Liver (tissue), 8 donors: ENCODE measurements at regions not wholly inside any gene's neighbourhood (a gene's known extent, or its start where the extent isn't known, plus 50 kb on each side); places are given as distances from the start of the nearest gene placed in this dataset.
"Not testable (repeated sequence)": the region's sequence is repeated elsewhere in the genome, so short reads cannot be mapped to it uniquely, and the experiment has no call there.

ENCODE experiments used
- DNase-seq: peaks from one replicate; pipeline ENCODE4 v3.0.0-alpha.2; 2017; ENCODE audit warnings: low spot score
- H3K27ac ChIP-seq, 2 donors: one replicate each; pipeline ENCODE4 v1.7.0; 2013; ENCODE audit warnings: inconsistent platforms in 2 of 2, low read length in 2 of 2, control low read depth in 1 of 2, low read depth in 1 of 2, mild to moderate bottlenecking in 1 of 2
- H3K27me3 ChIP-seq, 4 donors: one replicate each; pipeline versions ENCODE4 v1.6.1 to v1.7.0; 2013; ENCODE audit warnings: low read length in 3 of 4, inconsistent platforms in 1 of 4, mild to moderate bottlenecking in 1 of 4, moderate library complexity in 1 of 4; ENCODE audit not compliant: control insufficient read depth in 4 of 4, insufficient read depth in 4 of 4
- H3K36me3 ChIP-seq, 4 donors: one replicate each; pipeline versions ENCODE4 v1.6.1 to v1.7.0; 2013; ENCODE audit warnings: low read length in 3 of 4, mild to moderate bottlenecking in 3 of 4, low read depth in 1 of 4, moderate library complexity in 1 of 4; ENCODE audit not compliant: control insufficient read depth in 4 of 4, insufficient read depth in 3 of 4
- H3K4me1 ChIP-seq, 4 donors: one replicate each; pipeline versions ENCODE4 v1.6.1 to v1.7.0; 2013; ENCODE audit warnings: low read length in 3 of 4, mild to moderate bottlenecking in 3 of 4, moderate library complexity in 1 of 4; ENCODE audit not compliant: control insufficient read depth in 4 of 4, insufficient read depth in 4 of 4
- H3K4me3 ChIP-seq, 3 donors: one replicate each; pipeline versions ENCODE4 v1.6.1 to v1.7.0; 2013; ENCODE audit warnings: low read length in 3 of 3, control low read depth in 1 of 3, low read depth in 1 of 3, mild to moderate bottlenecking in 1 of 3
- H3K9ac ChIP-seq, 2 donors: one replicate each; pipeline ENCODE4 v1.7.0; 2013; ENCODE audit warnings: low read length in 2 of 2, mild to moderate bottlenecking in 2 of 2, moderate library complexity in 2 of 2, control low read depth in 1 of 2, low read depth in 1 of 2
- H3K9me3 ChIP-seq, 4 donors: one replicate each; pipeline versions ENCODE4 v1.6.1 to v1.7.0; 2013; ENCODE audit warnings: low read length in 3 of 4; ENCODE audit not compliant: control insufficient read depth in 4 of 4
- ATF3 ChIP-seq: IDR thresholded peaks from 2 replicates; pipeline ENCODE4 v1.6.1; 2016; ENCODE audit warnings: antibody characterized with exemption
- CTCF ChIP-seq: fragments of 150-350 bp; IDR thresholded peaks from 2 replicates; pipeline ENCODE4 v1.5.1; 2017; ENCODE audit warnings: improper control_type of control experiment, low read depth, low read length; ENCODE audit not compliant: missing input control
- EGR1 ChIP-seq, 2 donors: IDR thresholded peaks; 2 replicates each; pipeline ENCODE4 v1.6.1; 2016 to 2018; ENCODE audit warnings: antibody characterized with exemption in 2 of 2, low read depth in 2 of 2
- FOXA1 ChIP-seq: IDR thresholded peaks from 2 replicates; pipeline ENCODE4 v1.6.1; 2016; ENCODE audit warnings: antibody characterized with exemption
- GABPA ChIP-seq, 2 donors: IDR thresholded peaks in 1 of 2; conservative IDR thresholded peaks in 1 of 2; 2 replicates each; pipeline ENCODE4 v1.6.1; 2016; ENCODE audit warnings: antibody characterized with exemption in 2 of 2, mild to moderate bottlenecking in 1 of 2, moderate library complexity in 1 of 2
- HNF4A ChIP-seq, 2 donors: conservative IDR thresholded peaks; 2 replicates each; pipeline ENCODE4 v1.6.1; 2016; ENCODE audit warnings: antibody characterized with exemption in 2 of 2, mild to moderate bottlenecking in 2 of 2
- HNF4G ChIP-seq: IDR thresholded peaks from 2 replicates; pipeline ENCODE4 v1.6.1; 2016; ENCODE audit warnings: antibody characterized with exemption
- JUND ChIP-seq, 2 donors: IDR thresholded peaks; 2 replicates each; pipeline ENCODE4 v1.6.1; 2016; ENCODE audit warnings: antibody characterized with exemption in 2 of 2
- NR2F2 ChIP-seq: IDR thresholded peaks from 2 replicates; pipeline ENCODE4 v1.6.1; 2016; ENCODE audit warnings: antibody characterized with exemption
- RAD21 ChIP-seq, 2 donors: IDR thresholded peaks; 2 replicates each; pipeline ENCODE4 v1.6.1; 2016; ENCODE audit warnings: antibody characterized with exemption in 2 of 2, mild to moderate bottlenecking in 2 of 2
- REST ChIP-seq: IDR thresholded peaks from 2 replicates; pipeline ENCODE4 v1.6.1; 2016; ENCODE audit warnings: antibody characterized with exemption, mild to moderate bottlenecking
- RXRA ChIP-seq, 2 donors: IDR thresholded peaks; 2 replicates each; pipeline ENCODE4 v1.6.1; 2017 to 2018; ENCODE audit warnings: antibody characterized with exemption in 2 of 2, mild to moderate bottlenecking in 1 of 2
- SP1 ChIP-seq: IDR thresholded peaks from 2 replicates; pipeline ENCODE4 v1.6.1; 2018; ENCODE audit warnings: antibody characterized with exemption, mild to moderate bottlenecking
- TAF1 ChIP-seq: conservative IDR thresholded peaks from 2 replicates; pipeline ENCODE4 v1.6.1; 2016; ENCODE audit warnings: antibody characterized with exemption, mild to moderate bottlenecking
- YY1 ChIP-seq: IDR thresholded peaks from 2 replicates; pipeline ENCODE4 v1.6.1; 2016; ENCODE audit warnings: antibody characterized with exemption, mild to moderate bottlenecking
- ZBTB33 ChIP-seq: IDR thresholded peaks from 2 replicates; pipeline ENCODE4 v1.6.1; 2016; ENCODE audit warnings: antibody characterized with exemption
- WGBS: extraction: QIAGEN DNeasy Blood & Tissue Kit; methylation state at CpG from one replicate; pipeline ENCODE4 v1.1.7; 2013; 5-methylcytosine and 5-hydroxymethylcytosine counted together
- TF ChIP-seq, protein P1 (sequence below): IDR thresholded peaks from 2 replicates; pipeline ENCODE4 v1.6.1; 2016; ENCODE audit warnings: antibody characterized with exemption
- donor health status: healthy.
- donor health status: healthy.
- donor health status: healthy.
- donor health status: healthy.
- donor health status: healthy.

- TF ChIP-seq JUND (IDR thresholded peaks at IDR 0.05) (no peak), SP1 (no peak)
Observed at GRCh38 chr20:48038713-48039112, 253.4 kb upstream of the SULF2 start (continued).

GRCh38 chr20:48037798-48038197, 252.5 kb upstream of the SULF2 start:
- not testable (repeated sequence) for H3K36me3 ChIP-seq, DNase-seq, H3K4me1 ChIP-seq, H3K4me3 ChIP-seq, H3K27me3 ChIP-seq, H3K9ac ChIP-seq, H3K9me3 ChIP-seq, H3K27ac ChIP-seq
- 62% methylated on average over 7 of the region's 7 CpGs for WGBS

DNA sequence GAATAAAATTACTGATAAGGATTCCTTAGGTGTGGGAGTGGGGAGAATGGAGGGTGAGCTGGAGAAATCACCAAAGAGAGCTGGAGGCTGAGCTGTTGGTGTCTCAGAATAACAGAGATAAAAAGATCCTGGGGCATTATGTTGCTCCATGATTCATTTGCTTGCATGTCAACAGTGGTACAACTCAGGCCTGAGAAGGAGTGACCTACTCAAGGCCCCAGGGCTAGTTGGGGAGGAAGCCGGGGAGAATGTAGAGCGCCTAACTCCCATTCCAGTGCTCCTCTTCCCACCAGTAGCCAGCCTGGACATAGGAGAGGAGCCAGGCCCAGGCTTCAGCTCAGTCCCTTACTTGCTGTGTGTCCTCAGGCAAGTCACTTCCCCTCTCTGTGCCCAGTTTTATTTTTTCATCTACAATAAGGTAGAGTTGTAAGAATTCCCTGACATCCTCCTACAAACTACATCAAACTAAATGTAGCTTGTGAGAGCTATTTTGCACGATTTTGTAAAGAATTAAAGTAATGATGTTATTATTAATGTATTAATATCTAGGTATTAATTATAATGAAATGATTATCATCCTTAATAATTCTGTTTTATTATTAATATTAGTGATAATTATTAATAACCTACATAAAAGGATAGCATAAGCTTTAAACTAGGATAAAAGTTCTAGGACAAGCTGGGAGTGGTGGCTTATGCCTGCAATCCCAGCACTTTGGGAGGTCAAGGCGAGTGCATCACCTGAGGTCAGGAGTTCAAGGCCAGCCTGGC, 250.9 kb upstream of the SULF2 start:
- H3K36me3 ChIP-seq: no peaks in the 10 kb centered on the region
- H3K27me3 ChIP-seq: peaks cover 0 to 3% (median 0%) of the 10 kb centered on the region in 4 donors
- no peak for DNase-seq
- WGBS: 84% methylated on average over 4 of the region's 4 CpGs
- H3K9ac ChIP-seq: no peak overlapping the region
- TF ChIP-seq RXRA (IDR thresholded peaks at IDR 0.05) (no peak), FOXA1 (no peak), REST (no peak), HNF4G (no peak), NR2F2 (no peak), EGR1 (IDR thresholded peaks at IDR 0.05; ENCODE audit: low read depth in 2 of 2) (no peak), RAD21 (IDR thresholded peaks at IDR 0.05) (no peak), JUND (IDR thresholded peaks at IDR 0.05) (no peak), HNF4A (conservative IDR thresholded peaks at IDR 0.05) (no peak), YY1 (no peak), GABPA (IDR thresholded peaks at IDR 0.05 in 1 of 2, conservative IDR thresholded peaks at IDR 0.05 in 1 of 2) (no peak), CTCF (no peak), TAF1 (no peak), ZBTB33 (no peak), ATF3 (no peak)
- TF ChIP-seq, protein P1, sequence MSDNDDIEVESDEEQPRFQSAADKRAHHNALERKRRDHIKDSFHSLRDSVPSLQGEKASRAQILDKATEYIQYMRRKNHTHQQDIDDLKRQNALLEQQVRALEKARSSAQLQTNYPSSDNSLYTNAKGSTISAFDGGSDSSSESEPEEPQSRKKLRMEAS: no peak
- H3K4me3 ChIP-seq: no peak overlapping the region
- no peak overlapping the region for H3K27ac ChIP-seq
- no peaks in the 10 kb centered on the region for H3K4me1 ChIP-seq
- no peaks in the 10 kb centered on the region for H3K9me3 ChIP-seq
